ENCODE measurements at regions not wholly inside any gene's neighbourhood (a gene's known extent, or its start where the extent isn't known, plus 50 kb on each side); places are given as distances from the start of the nearest gene placed in this dataset.

- no peaks in the 10 kb centered on the region for H4K20me1 ChIP-seq (ENCODE audit: control insufficient read depth, insufficient read depth, low read depth, low read length)
- no peak overlapping the region for H3K27ac ChIP-seq (ENCODE audit: low read depth, low read length)
- no peak overlapping the region for H3K4me2 ChIP-seq (ENCODE audit: low read length)
- no peaks in the 10 kb centered on the region for H3K36me3 ChIP-seq (ENCODE audit: control insufficient read depth, low read length)
- H3K9me3 ChIP-seq (ENCODE audit: control insufficient read depth, insufficient read depth, low read length): no peaks in the 10 kb centered on the region
- no peak for TF ChIP-seq EZH2phosphoT487 (IDR thresholded peaks at IDR 0.05; ENCODE audit: borderline replicate concordance, low read length)
- TF ChIP-seq, protein P1, sequence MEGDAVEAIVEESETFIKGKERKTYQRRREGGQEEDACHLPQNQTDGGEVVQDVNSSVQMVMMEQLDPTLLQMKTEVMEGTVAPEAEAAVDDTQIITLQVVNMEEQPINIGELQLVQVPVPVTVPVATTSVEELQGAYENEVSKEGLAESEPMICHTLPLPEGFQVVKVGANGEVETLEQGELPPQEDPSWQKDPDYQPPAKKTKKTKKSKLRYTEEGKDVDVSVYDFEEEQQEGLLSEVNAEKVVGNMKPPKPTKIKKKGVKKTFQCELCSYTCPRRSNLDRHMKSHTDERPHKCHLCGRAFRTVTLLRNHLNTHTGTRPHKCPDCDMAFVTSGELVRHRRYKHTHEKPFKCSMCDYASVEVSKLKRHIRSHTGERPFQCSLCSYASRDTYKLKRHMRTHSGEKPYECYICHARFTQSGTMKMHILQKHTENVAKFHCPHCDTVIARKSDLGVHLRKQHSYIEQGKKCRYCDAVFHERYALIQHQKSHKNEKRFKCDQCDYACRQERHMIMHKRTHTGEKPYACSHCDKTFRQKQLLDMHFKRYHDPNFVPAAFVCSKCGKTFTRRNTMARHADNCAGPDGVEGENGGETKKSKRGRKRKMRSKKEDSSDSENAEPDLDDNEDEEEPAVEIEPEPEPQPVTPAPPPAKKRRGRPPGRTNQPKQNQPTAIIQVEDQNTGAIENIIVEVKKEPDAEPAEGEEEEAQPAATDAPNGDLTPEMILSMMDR (IDR thresholded peaks at IDR 0.05; ENCODE audit: low read depth, low read length, poor library complexity, severe bottlenecking): no peak
- no peaks in the 10 kb centered on the region for H3K79me2 ChIP-seq (ENCODE audit: control insufficient read depth, low read length)
- H3K9me2 ChIP-seq (replicated peaks; ENCODE audit: control insufficient read depth, low read length): no peaks in the 10 kb centered on the region
- no peak overlapping the region for H3K4me3 ChIP-seq (ENCODE audit: low read length)
- no peaks in the 10 kb centered on the region for H3K4me1 ChIP-seq (ENCODE audit: control insufficient read depth, low read length)
- H3F3A ChIP-seq (ENCODE audit: control insufficient read depth, insufficient read depth): no peaks in the 10 kb centered on the region
- no peaks in the 10 kb centered on the region for H3K27me3 ChIP-seq (ENCODE audit: control insufficient read depth, low read length)
These were observed 557.6 kb downstream of the PRR16 start for GRCh38 chr5:121021681-121022080.

DNA sequence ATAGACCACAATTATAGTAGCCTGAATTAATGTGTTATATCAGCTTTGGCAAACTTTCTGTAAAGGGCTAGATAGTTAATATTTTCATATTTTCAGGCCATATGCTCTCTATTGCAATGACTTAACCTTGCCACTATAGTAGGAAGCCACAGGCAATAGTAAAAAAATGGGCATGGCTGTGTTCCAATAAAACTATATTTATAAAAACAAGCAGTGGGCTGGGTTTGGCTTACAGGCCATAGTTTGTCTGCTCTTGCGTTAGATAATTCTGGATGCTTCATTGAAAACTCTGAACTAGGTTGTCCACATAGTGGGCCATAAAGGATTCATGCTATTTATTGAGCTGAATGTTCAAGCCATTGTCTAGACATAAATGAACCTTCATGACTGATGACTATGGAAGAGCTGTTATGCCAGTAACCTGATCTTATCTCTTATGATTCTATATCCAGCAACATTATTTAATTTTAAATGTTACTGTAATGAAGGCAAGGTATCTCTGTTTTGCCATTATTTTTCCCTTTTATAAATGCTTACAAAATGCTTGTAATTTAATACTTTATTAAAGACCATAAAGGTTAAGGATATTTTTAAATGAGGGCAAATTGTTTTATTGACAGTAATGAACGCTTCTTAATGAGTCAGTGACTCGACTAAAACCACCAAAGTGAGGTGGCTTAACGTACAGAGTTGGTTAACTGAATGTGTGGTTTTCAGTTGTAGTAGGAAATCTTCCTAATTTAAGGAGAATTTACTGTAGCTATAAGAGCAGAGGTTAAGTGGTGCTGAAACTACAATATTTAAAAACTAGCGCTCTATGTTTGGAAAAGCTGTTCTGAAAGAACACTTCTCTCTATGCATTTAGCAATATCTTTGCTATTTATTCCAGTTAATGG, 560.6 kb downstream of the PRR16 start:
- Histone ChIP-seq H3K4me2 (ENCODE audit: low read length) (no peak overlapping the region), H3K4me3 (ENCODE audit: low read length) (no peak overlapping the region)

GRCh38 chr5:121025671-121026070, 561.6 kb downstream of the PRR16 start:
- H4K20me1 ChIP-seq (ENCODE audit: control insufficient read depth, insufficient read depth, low read depth, low read length): no peaks in the 10 kb centered on the region
- H3K27me3 ChIP-seq (ENCODE audit: control insufficient read depth, low read length): no peaks in the 10 kb centered on the region
- H3K27ac ChIP-seq (ENCODE audit: low read depth, low read length): no peak overlapping the region
- H3K79me2 ChIP-seq (ENCODE audit: control insufficient read depth, low read length): no peaks in the 10 kb centered on the region
- TF ChIP-seq, protein P1 (IDR thresholded peaks at IDR 0.05; ENCODE audit: low read depth, low read length, poor library complexity, severe bottlenecking): no peak
- no peak for TF ChIP-seq EZH2phosphoT487 (IDR thresholded peaks at IDR 0.05; ENCODE audit: borderline replicate concordance, low read length)
- no peaks in the 10 kb centered on the region for H3K9me3 ChIP-seq (ENCODE audit: control insufficient read depth, insufficient read depth, low read length)
- no peaks in the 10 kb centered on the region for H3K9me2 ChIP-seq (replicated peaks; ENCODE audit: control insufficient read depth, low read length)
- no peaks in the 10 kb centered on the region for H3F3A ChIP-seq (ENCODE audit: control insufficient read depth, insufficient read depth)
- H3K4me1 ChIP-seq (ENCODE audit: control insufficient read depth, low read length): no peaks in the 10 kb centered on the region
- no peak overlapping the region for H3K4me3 ChIP-seq (ENCODE audit: low read length)
- no peaks in the 10 kb centered on the region for H3K36me3 ChIP-seq (ENCODE audit: control insufficient read depth, low read length)
- H3K4me2 ChIP-seq (ENCODE audit: low read length): no peak overlapping the region

More for the DNA sequence above, 560.6 kb downstream of the PRR16 start:
- no peaks in the 10 kb centered on the region for H3F3A ChIP-seq (ENCODE audit: control insufficient read depth, insufficient read depth)
- no peak overlapping the region for H3K27ac ChIP-seq (ENCODE audit: low read depth, low read length)
- H3K9me2 ChIP-seq (replicated peaks; ENCODE audit: control insufficient read depth, low read length): no peaks in the 10 kb centered on the region
- H3K27me3 ChIP-seq (ENCODE audit: control insufficient read depth, low read length): no peaks in the 10 kb centered on the region
- H3K36me3 ChIP-seq (ENCODE audit: control insufficient read depth, low read length): no peaks in the 10 kb centered on the region
- H3K79me2 ChIP-seq (ENCODE audit: control insufficient read depth, low read length): no peaks in the 10 kb centered on the region
- H3K4me1 ChIP-seq (ENCODE audit: control insufficient read depth, low read length): no peaks in the 10 kb centered on the region
- no peaks in the 10 kb centered on the region for H3K9me3 ChIP-seq (ENCODE audit: control insufficient read depth, insufficient read depth, low read length)
- H4K20me1 ChIP-seq (ENCODE audit: control insufficient read depth, insufficient read depth, low read depth, low read length): no peaks in the 10 kb centered on the region
- TF ChIP-seq, protein P1 (IDR thresholded peaks at IDR 0.05; ENCODE audit: low read depth, low read length, poor library complexity, severe bottlenecking): no peak
- TF ChIP-seq EZH2phosphoT487 (IDR thresholded peaks at IDR 0.05; ENCODE audit: borderline replicate concordance, low read length): no peak
